A673 (cell line): ENCODE measurements at regions not wholly inside any gene's neighbourhood (a gene's known extent, or its start where the extent isn't known, plus 50 kb on each side); places are given as distances from the start of the nearest gene placed in this dataset.

ENCODE experiments used
- CTCF ChIP-seq: fragments of 300-800, 200-600 bp; sonication (generic); conservative IDR thresholded peaks from 2 replicates; pipeline ENCODE4 v1.5.1; 2017; ENCODE audit warnings: low read depth, mild to moderate bottlenecking, antibody characterized with exemption, low read length, moderate library complexity, mixed read lengths
- EZH2 ChIP-seq: fragments of 200-600 bp; sonication (generic); IDR thresholded peaks from 2 replicates; pipeline ENCODE4 v1.6.1; 2017; ENCODE audit warnings: borderline replicate concordance, low read depth, mild to moderate bottlenecking, mixed read lengths, antibody characterized with exemption, low read length; ENCODE audit not compliant: poor library complexity, severe bottlenecking

- TF ChIP-seq CTCF (no peak), EZH2 (no peak)
Observed at GRCh38 chr12:32049956-32050355, 56.7 kb upstream of the BICD1 start.
